Mucosa of stomach (tissue), 1 donor: ENCODE measurements at regions not wholly inside any gene's neighbourhood (a gene's known extent, or its start where the extent isn't known, plus 50 kb on each side); places are given as distances from the start of the nearest gene placed in this dataset.

ENCODE experiments used
- H3K27me3 ChIP-seq: one replicate; pipeline ENCODE4 v1.7.0; 2013; ENCODE audit warnings: mild to moderate bottlenecking, low read length; ENCODE audit not compliant: control insufficient read depth, insufficient read depth
- H3K36me3 ChIP-seq: one replicate; pipeline ENCODE4 v1.7.0; 2013; ENCODE audit warnings: low read length; ENCODE audit not compliant: control insufficient read depth, insufficient read depth
- H3K4me1 ChIP-seq: one replicate; pipeline ENCODE4 v1.7.0; 2013; ENCODE audit warnings: mild to moderate bottlenecking, low read length; ENCODE audit not compliant: control insufficient read depth, insufficient read depth
- H3K4me3 ChIP-seq: one replicate; pipeline ENCODE4 v1.7.0; 2013; ENCODE audit warnings: low read length
- H3K9ac ChIP-seq: one replicate; pipeline ENCODE4 v1.7.0; 2013; ENCODE audit warnings: mild to moderate bottlenecking, low read length, moderate library complexity
- H3K9me3 ChIP-seq: one replicate; pipeline ENCODE4 v1.7.0; 2013; ENCODE audit warnings: mild to moderate bottlenecking, low read length, moderate library complexity; ENCODE audit not compliant: control insufficient read depth
- donor health status: Pancreatic carcinoma.

DNA sequence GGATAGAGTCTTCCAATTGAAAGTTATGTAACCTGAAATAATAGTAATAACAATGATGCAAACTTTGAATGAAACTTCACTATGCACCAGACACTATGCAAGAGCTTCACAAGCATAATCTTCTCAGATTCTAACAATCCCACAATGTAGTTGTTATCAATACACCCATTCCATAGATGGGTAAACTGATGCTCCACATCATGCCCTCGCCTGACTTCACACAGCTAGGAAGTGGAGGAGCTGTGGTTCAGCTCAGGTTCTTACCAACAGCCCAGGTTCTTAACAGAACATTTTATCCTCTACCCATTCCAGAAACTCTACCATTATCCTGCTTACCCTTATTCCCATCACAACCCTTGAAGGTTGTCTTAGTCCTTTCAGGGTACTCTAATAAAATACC, 50.4 kb upstream of the HMGXB4 start:
- Histone ChIP-seq H3K9me3 (no peaks in the 10 kb centered on the region), H3K27me3 (no peaks in the 10 kb centered on the region), H3K9ac (no peak overlapping the region), H3K36me3 (no peaks in the 10 kb centered on the region), H3K4me1 (no peaks in the 10 kb centered on the region), H3K4me3 (no peak overlapping the region)
